ENCODE measurements at regions not wholly inside any gene's neighbourhood (a gene's known extent, or its start where the extent isn't known, plus 50 kb on each side); places are given as distances from the start of the nearest gene placed in this dataset.

DNA sequence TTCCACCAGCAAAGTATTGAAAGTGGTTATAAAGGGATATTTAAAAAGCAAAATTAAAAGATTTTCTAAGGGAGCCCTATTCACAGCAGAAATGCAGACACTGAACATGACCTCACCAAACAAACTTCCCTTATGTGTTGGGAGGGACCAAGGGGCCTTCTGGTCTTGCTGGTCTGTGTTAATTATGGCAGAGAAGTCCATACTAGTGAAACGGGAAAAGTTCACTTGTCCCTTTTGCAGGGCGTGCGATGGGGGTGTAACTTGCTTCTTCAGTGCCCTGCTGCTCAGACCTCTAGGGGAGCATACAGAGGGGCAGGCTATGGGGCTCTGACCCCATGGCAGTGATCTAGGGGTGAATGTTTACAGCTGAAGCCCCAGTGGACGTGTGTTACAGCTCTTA, 53.0 kb upstream of the ZNF337 start:
- intact Hi-C loops (cut with DNase I): loop anchor here in 2 of 10 donors (2.0 to 5.0 kb wide), 2 partner anchors 53 to 57 kb away; partner anchors contain the start of gene ZNF337 (in 1 of the 2)
- Histone ChIP-seq H3K4me3 (no peak overlapping the region), H3K4me1 (peaks cover 0 to 9% (median 0%) of the 10 kb centered on the region in 9 donors), H3K9me3 (no peaks in the 10 kb centered on the region), H3K36me3 (no peaks in the 10 kb centered on the region), H3K27ac (no peak overlapping the region), H3K27me3 (no peaks in the 10 kb centered on the region)
- DNase-seq (no peak), ATAC-seq (no peak)
- 81 to 84% methylated on average over 4 of the region's 4 CpGs for WGBS, 2 donors
- no peak for TF ChIP-seq CTCF (IDR thresholded peaks at IDR 0.05)

Small RNAs in the stretch of these regions (microRNA-seq; reads per million reads assigned to microRNA genes)
- gene MIR663A: 0 reads per million in 2 donors

Data from heart right ventricle (tissue), 16 donors.